Natural killer cell (primary cell): ENCODE measurements at regions not wholly inside any gene's neighbourhood (a gene's known extent, or its start where the extent isn't known, plus 50 kb on each side); places are given as distances from the start of the nearest gene placed in this dataset.

Source experiments
- ATAC-seq, 3 donors: fragments of 150-1000 bp in 2 of 3; fragments of 200-7000 bp in 1 of 3; cut with Tn5 transposase; 1 replicate in 1 of 3; 2 replicates in 2 of 3; pipeline ENCODE4 v1.10.0; 2021; ENCODE audit warnings: mild to moderate bottlenecking in 2 of 3, moderate library complexity in 2 of 3
- DNase-seq, 2 donors: peaks; one replicate each; pipeline versions ENCODE4 v3.0.0 to v3.0.0-alpha.2; 2013 to 2021; ENCODE audit warnings: mixed read lengths in 1 of 2
- H3K27ac ChIP-seq: one replicate; pipeline ENCODE4 v1.5.1; 2013; ENCODE audit warnings: mild to moderate bottlenecking, low read length
- H3K27me3 ChIP-seq: one replicate; pipeline ENCODE4 v1.6.1; 2013; ENCODE audit warnings: low read length; ENCODE audit not compliant: control insufficient read depth, insufficient read depth
- H3K36me3 ChIP-seq: one replicate; pipeline ENCODE4 v1.6.1; 2013; ENCODE audit warnings: low read length; ENCODE audit not compliant: control insufficient read depth, insufficient read depth
- H3K4me1 ChIP-seq: one replicate; pipeline ENCODE4 v1.6.1; 2013; ENCODE audit warnings: low read length; ENCODE audit not compliant: control insufficient read depth, insufficient read depth
- H3K4me3 ChIP-seq: one replicate; pipeline ENCODE4 v1.5.1; 2013; ENCODE audit warnings: low read length
- H3K9me3 ChIP-seq: one replicate; pipeline ENCODE4 v1.6.1; 2013; ENCODE audit warnings: low read length; ENCODE audit not compliant: control insufficient read depth, insufficient read depth
- H3K27ac Mint-ChIP-seq, 2 donors: one replicate each; pipeline ENCODE4 v1.8.0; 2022; ENCODE audit warnings: mild to moderate bottlenecking in 2 of 2, mixed read lengths in 2 of 2, moderate library complexity in 1 of 2
- H3K27me3 Mint-ChIP-seq, 2 donors: one replicate each; pipeline ENCODE4 v1.8.0; 2022; ENCODE audit warnings: low read depth in 2 of 2, mixed read lengths in 2 of 2
- H3K36me3 Mint-ChIP-seq: one replicate; pipeline ENCODE4 v1.8.0; 2022; ENCODE audit warnings: mixed read lengths
- H3K4me1 Mint-ChIP-seq, 2 donors: one replicate each; pipeline ENCODE4 v1.8.0; 2022; ENCODE audit warnings: mixed read lengths in 2 of 2
- H3K4me3 Mint-ChIP-seq: one replicate; pipeline ENCODE4 v1.8.0; 2022; ENCODE audit warnings: mild to moderate bottlenecking, moderate library complexity, mixed read lengths
- H3K9me3 Mint-ChIP-seq, 2 donors: one replicate each; pipeline ENCODE4 v1.8.0; 2022; ENCODE audit warnings: mixed read lengths in 2 of 2
- CTCF ChIP-seq: fragments of 200-600 bp; IDR thresholded peaks from one replicate; pipeline ENCODE4 v1.8.0; 2022; ENCODE audit warnings: antibody characterized with exemption
- WGBS: methylation state at CpG from one replicate; pipeline ENCODE4 v1.1.7; 2013; ENCODE audit warnings: missing lambda C conversion rate; ENCODE audit not compliant: insufficient coverage; 5-methylcytosine and 5-hydroxymethylcytosine counted together
- intact Hi-C: fragments of 100-400 bp; cut with micrococcal nuclease; formaldehyde crosslinking; loops from one replicate; pipeline ENCODE4 v1.14.2; 2022

- H3K36me3 Mint-ChIP-seq: no peaks in the 10 kb centered on the region
- WGBS: 47% methylated on average over 5 of the region's 5 CpGs
- no peaks in the 10 kb centered on the region for H3K27me3 Mint-ChIP-seq
- peaks cover 0 to 3% of the 10 kb centered on the region in 2 donors for H3K9me3 Mint-ChIP-seq
- intact Hi-C loops: no loop called here
- H3K27ac Mint-ChIP-seq: no peak overlapping the region
- H3K4me3 Mint-ChIP-seq: no peak overlapping the region
- no peak for TF ChIP-seq CTCF
- H3K36me3 ChIP-seq: no peaks in the 10 kb centered on the region
- no peak overlapping the region for H3K27ac ChIP-seq
- no peak for DNase-seq
- H3K27me3 ChIP-seq: no peaks in the 10 kb centered on the region
- no peak overlapping the region for H3K4me3 ChIP-seq
- no peak for ATAC-seq
- H3K9me3 ChIP-seq: no peaks in the 10 kb centered on the region
- H3K4me1 ChIP-seq: no peaks in the 10 kb centered on the region
- peaks cover 0 to 6% of the 10 kb centered on the region in 2 donors for H3K4me1 Mint-ChIP-seq
Measured at GRCh38 chr1:57727121-57727520, 303.3 kb upstream of the DAB1 start.

- H3K36me3 Mint-ChIP-seq: no peaks in the 10 kb centered on the region
- 91% methylated on average over 3 of the region's 4 CpGs for WGBS
- H3K27me3 ChIP-seq: no peaks in the 10 kb centered on the region
- H3K27ac ChIP-seq: no peak overlapping the region
- H3K27ac Mint-ChIP-seq: no peak overlapping the region
- TF ChIP-seq CTCF: no peak
- peaks cover 0 to 2% of the 10 kb centered on the region in 2 donors for H3K27me3 Mint-ChIP-seq
- DNase-seq (no peak), ATAC-seq (no peak)
- H3K4me1 Mint-ChIP-seq: peaks cover 0 to 6% of the 10 kb centered on the region in 2 donors
- no peak overlapping the region for H3K4me3 Mint-ChIP-seq
- H3K4me1 ChIP-seq: no peaks in the 10 kb centered on the region
- peaks cover 2 to 3% of the 10 kb centered on the region in 2 donors for H3K9me3 Mint-ChIP-seq
- intact Hi-C loops: no loop called here
- no peaks in the 10 kb centered on the region for H3K9me3 ChIP-seq
- no peaks in the 10 kb centered on the region for H3K36me3 ChIP-seq
- H3K4me3 ChIP-seq: no peak overlapping the region
Measured at GRCh38 chr1:57725318-57725717, 301.5 kb upstream of the DAB1 start.

GRCh38 chr1:57724535-57724934, 300.7 kb upstream of the DAB1 start:
- Histone ChIP-seq H3K36me3 (no peaks in the 10 kb centered on the region), H3K4me1 (no peaks in the 10 kb centered on the region), H3K9me3 (no peaks in the 10 kb centered on the region), H3K4me3 (no peak overlapping the region), H3K27ac (no peak overlapping the region), H3K27me3 (no peaks in the 10 kb centered on the region)
- H3K36me3 Mint-ChIP-seq: no peaks in the 10 kb centered on the region
- intact Hi-C loops: no loop called here
- no peak for DNase-seq
- TF ChIP-seq CTCF: no peak
- no peak for ATAC-seq
- H3K27me3 Mint-ChIP-seq: peaks cover 0 to 2% of the 10 kb centered on the region in 2 donors
- H3K27ac Mint-ChIP-seq: no peak overlapping the region
- H3K4me3 Mint-ChIP-seq: no peak overlapping the region
- H3K9me3 Mint-ChIP-seq: peaks cover 2 to 3% of the 10 kb centered on the region in 2 donors
- WGBS: 93% methylated on average over 1 of the region's 1 CpG
- peaks cover 0 to 6% of the 10 kb centered on the region in 2 donors for H3K4me1 Mint-ChIP-seq

GRCh38 chr1:57722285-57722978, 298.6 kb upstream of the DAB1 start:
- no peak for ATAC-seq
- Mint-ChIP-seq H3K9me3 (peaks cover under 1 to 2% of the 10 kb centered on the region in 2 donors), H3K4me1 (peaks cover 0 to 1% of the 10 kb centered on the region in 2 donors), H3K4me3 (no peak overlapping the region), H3K27me3 (peaks cover 0 to 2% of the 10 kb centered on the region in 2 donors), H3K36me3 (no peaks in the 10 kb centered on the region), H3K27ac (no peak overlapping the region)
- DNase-seq: no peak
- 81% methylated on average over 3 of the region's 4 CpGs for WGBS
- H3K9me3 ChIP-seq: no peaks in the 10 kb centered on the region
- no peaks in the 10 kb centered on the region for H3K36me3 ChIP-seq
- H3K27ac ChIP-seq: no peak overlapping the region
- no peak for TF ChIP-seq CTCF
- H3K27me3 ChIP-seq: no peaks in the 10 kb centered on the region
- H3K4me1 ChIP-seq: no peaks in the 10 kb centered on the region
- intact Hi-C loops: no loop called here
- no peak overlapping the region for H3K4me3 ChIP-seq
